Sigmoid colon (tissue), 6 donors: ENCODE measurements at regions not wholly inside any gene's neighbourhood (a gene's known extent, or its start where the extent isn't known, plus 50 kb on each side); places are given as distances from the start of the nearest gene placed in this dataset.

Experiments
- DNase-seq: peaks from one replicate; pipeline ENCODE4 v3.0.0-alpha.2; 2019
- H3K27ac ChIP-seq, 4 donors: fragments of 200-600 bp; sonication (generic); one replicate each; pipeline ENCODE4 v1.5.1; 2016 to 2019; ENCODE audit warnings: mild to moderate bottlenecking in 1 of 4
- H3K27me3 ChIP-seq, 3 donors: fragments of 200-600 bp; sonication (generic); one replicate each; pipeline ENCODE4 v1.5.1; 2019; ENCODE audit warnings: mild to moderate bottlenecking in 1 of 3
- H3K36me3 ChIP-seq, 4 donors: fragments of 200-600 bp; sonication (generic); one replicate each; pipeline ENCODE4 v1.5.1; 2016 to 2019
- H3K4me1 ChIP-seq, 4 donors: fragments of 200-600 bp; sonication (generic); one replicate each; pipeline ENCODE4 v1.5.1; 2017 to 2019
- H3K4me3 ChIP-seq, 4 donors: fragments of 200-600 bp; sonication (generic); one replicate each; pipeline ENCODE4 v1.5.1; 2017 to 2019; ENCODE audit warnings: mild to moderate bottlenecking in 2 of 4, moderate library complexity in 1 of 4
- H3K9me3 ChIP-seq, 4 donors: fragments of 200-600 bp in 3 of 4; sonication (generic) in 3 of 4; one replicate each; pipeline versions ENCODE4 v1.5.1 to v1.6.1; 2013 to 2019
- EP300 ChIP-seq, 4 donors: sonication (generic); formaldehyde crosslinking; IDR thresholded peaks; one replicate each; pipeline ENCODE4 v1.6.1; 2017; ENCODE audit warnings: antibody characterized with exemption in 4 of 4
- POLR2A ChIP-seq, 2 donors: fragments of 450-650 bp; IDR thresholded peaks; one replicate each; pipeline ENCODE4 v1.6.1; 2016; ENCODE audit warnings: antibody characterized with exemption in 2 of 2, mild to moderate bottlenecking in 2 of 2, moderate library complexity in 2 of 2
- POLR2AphosphoS5 ChIP-seq, 4 donors: sonication (generic); formaldehyde crosslinking; IDR thresholded peaks; one replicate each; pipeline ENCODE4 v1.6.1; 2017; ENCODE audit warnings: antibody characterized with exemption in 4 of 4
- WGBS, 2 donors: extraction: QIAGEN DNeasy Blood & Tissue Kit; methylation state at CpG; one replicate each; pipeline ENCODE4 v1.1.7; 2013; 5-methylcytosine and 5-hydroxymethylcytosine counted together
- intact Hi-C: fragments of 100-400 bp; cut with DNase I; formaldehyde crosslinking; loops from one replicate; pipeline ENCODE4 v1.15.1; 2023
- TF ChIP-seq, protein P1 (sequence below), 4 experiments: fragments of 450-650 bp in 3 of 4; fragments of 200-600 bp in 1 of 4; IDR thresholded peaks; one replicate each; pipeline ENCODE4 v1.5.1; 2016 to 2019; ENCODE audit warnings: antibody characterized with exemption in 4 of 4, mild to moderate bottlenecking in 3 of 4, moderate library complexity in 2 of 4
- donor health status: healthy with polysubstance abuse.
- donor health status: healthy.

DNA sequence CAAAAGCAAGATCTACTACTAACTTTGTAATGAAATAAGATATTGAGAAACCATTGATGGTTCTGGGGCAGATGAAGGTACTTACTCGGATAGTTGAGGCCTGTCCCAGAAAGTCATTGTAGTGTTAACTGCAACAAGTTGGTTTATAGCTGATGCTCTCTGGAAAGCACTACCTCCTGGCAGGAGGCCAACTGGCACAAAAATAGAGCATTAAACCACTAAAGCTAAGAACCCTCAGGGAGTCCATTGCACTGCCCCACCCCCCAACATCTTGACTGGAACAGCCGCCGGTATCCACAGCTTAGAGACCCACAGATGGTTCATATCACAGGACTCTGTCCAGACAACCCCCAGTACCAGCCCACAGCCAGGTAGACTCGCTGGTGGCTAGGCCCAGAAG, 552.5 kb upstream of the CRIM1 start:
- intact Hi-C loops: no loop called here
- Histone ChIP-seq H3K36me3 (no peaks in the 10 kb centered on the region), H3K4me3 (no peak overlapping the region), H3K9me3 (peaks cover 0 to 3% (median 0%) of the 10 kb centered on the region in 4 donors), H3K4me1 (no peaks in the 10 kb centered on the region), H3K27ac (no peak overlapping the region), H3K27me3 (no peaks in the 10 kb centered on the region)
- TF ChIP-seq POLR2A (IDR thresholded peaks at IDR 0.05) (no peak), POLR2AphosphoS5 (IDR thresholded peaks at IDR 0.05) (no peak), EP300 (IDR thresholded peaks at IDR 0.05) (no peak)
- TF ChIP-seq, protein P1, sequence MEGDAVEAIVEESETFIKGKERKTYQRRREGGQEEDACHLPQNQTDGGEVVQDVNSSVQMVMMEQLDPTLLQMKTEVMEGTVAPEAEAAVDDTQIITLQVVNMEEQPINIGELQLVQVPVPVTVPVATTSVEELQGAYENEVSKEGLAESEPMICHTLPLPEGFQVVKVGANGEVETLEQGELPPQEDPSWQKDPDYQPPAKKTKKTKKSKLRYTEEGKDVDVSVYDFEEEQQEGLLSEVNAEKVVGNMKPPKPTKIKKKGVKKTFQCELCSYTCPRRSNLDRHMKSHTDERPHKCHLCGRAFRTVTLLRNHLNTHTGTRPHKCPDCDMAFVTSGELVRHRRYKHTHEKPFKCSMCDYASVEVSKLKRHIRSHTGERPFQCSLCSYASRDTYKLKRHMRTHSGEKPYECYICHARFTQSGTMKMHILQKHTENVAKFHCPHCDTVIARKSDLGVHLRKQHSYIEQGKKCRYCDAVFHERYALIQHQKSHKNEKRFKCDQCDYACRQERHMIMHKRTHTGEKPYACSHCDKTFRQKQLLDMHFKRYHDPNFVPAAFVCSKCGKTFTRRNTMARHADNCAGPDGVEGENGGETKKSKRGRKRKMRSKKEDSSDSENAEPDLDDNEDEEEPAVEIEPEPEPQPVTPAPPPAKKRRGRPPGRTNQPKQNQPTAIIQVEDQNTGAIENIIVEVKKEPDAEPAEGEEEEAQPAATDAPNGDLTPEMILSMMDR (IDR thresholded peaks at IDR 0.05): no peak
- WGBS, 2 donors: 61 to 70% methylated on average over 4 of the region's 4 CpGs
- DNase-seq: no peak

DNA sequence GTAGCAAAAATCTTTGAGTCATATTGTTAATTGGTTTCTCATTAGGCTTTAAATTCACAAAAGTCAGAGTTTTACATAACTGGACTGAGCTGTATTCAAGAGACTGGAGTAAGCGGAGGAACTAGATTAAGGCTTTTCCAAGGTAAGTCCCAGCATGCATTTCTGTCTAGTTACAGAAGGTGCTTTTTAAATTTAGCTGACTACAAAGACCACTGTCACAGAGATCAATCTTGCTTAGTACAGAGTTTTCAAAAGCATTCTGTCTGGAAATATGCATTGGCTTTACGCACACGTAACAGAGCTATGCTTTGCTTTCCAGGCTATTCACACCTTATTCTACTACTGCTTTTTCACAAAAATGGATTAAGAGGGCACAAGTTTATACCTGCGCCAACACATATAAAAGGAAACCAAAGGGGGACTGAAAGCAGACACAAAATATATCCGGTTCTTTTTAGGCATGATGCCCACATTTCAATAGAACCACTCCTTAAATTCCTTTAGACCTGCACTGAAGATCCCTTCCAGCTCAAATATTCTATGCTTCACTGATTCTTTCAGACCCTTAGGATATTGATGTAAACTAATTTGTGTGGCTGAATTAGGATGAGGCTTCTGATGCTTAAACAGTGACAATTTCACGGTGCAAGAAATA, 560.7 kb upstream of the CRIM1 start:
- TF ChIP-seq EP300 (IDR thresholded peaks at IDR 0.05): no peak
- TF ChIP-seq POLR2AphosphoS5 (IDR thresholded peaks at IDR 0.05): no peak
- TF ChIP-seq, protein P1 (IDR thresholded peaks at IDR 0.05): no peak
- no peak for TF ChIP-seq POLR2A (IDR thresholded peaks at IDR 0.05)
- H3K36me3 ChIP-seq: no peaks in the 10 kb centered on the region
- WGBS, 2 donors: 86 to 91% methylated on average over 6 of the region's 6 CpGs
- no peaks in the 10 kb centered on the region for H3K4me1 ChIP-seq
- no peak overlapping the region for H3K27ac ChIP-seq
- H3K27me3 ChIP-seq: no peaks in the 10 kb centered on the region
- DNase-seq: no peak
- intact Hi-C loops: no loop called here
- H3K4me3 ChIP-seq: no peak overlapping the region
- no peaks in the 10 kb centered on the region for H3K9me3 ChIP-seq

DNA sequence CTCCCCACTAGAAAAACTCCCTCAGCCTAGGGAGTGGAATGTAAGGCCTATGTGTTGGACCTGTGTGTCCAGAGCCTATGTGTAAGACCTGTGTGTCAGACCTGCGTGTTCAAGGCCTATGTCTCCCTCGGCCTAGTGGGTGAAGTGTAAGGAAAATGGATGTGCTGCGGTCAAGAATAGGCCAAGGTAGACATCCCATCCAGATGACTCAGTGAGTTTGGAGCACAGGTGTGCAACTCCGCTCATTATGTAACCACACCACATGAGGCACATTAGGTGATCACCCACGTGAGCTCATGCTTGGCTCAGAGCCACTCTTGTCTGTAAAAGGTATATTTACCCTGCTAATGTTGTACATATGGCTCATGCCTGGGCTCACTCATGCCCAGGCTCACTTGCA, 565.3 kb upstream of the CRIM1 start:
- Histone ChIP-seq H3K9me3 (no peaks in the 10 kb centered on the region), H3K27ac (no peak overlapping the region), H3K4me1 (no peaks in the 10 kb centered on the region), H3K27me3 (no peaks in the 10 kb centered on the region), H3K4me3 (no peak overlapping the region), H3K36me3 (no peaks in the 10 kb centered on the region)
- TF ChIP-seq EP300 (IDR thresholded peaks at IDR 0.05): no peak
- intact Hi-C loops: no loop called here
- 72 to 88% methylated on average over 5 of the region's 5 CpGs for WGBS, 2 donors
- no peak for DNase-seq

DNA sequence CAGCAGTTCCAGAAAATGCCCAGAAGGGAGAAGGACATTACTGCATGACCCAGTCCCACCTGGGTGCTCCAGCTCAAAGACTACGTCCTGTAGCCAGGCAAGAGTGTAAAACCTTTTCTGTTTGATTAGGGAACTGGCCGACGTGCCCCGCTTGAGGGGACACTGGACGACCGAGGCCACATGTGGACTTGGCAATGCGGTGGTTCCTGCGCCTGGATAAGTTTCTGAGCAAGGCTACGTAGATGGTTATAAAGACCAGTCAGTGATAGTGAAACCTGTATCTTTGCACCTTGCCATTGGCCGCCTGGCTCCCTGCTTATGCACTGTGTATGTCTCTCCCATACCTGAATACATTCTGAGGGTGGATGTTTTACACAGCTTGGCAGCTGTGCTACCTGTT, 567.0 kb upstream of the CRIM1 start:
- Histone ChIP-seq H3K36me3 (no peaks in the 10 kb centered on the region), H3K27ac (no peak overlapping the region), H3K27me3 (no peaks in the 10 kb centered on the region), H3K9me3 (no peaks in the 10 kb centered on the region), H3K4me3 (no peak overlapping the region), H3K4me1 (no peaks in the 10 kb centered on the region)
- TF ChIP-seq EP300 (IDR thresholded peaks at IDR 0.05) (no peak), POLR2A (IDR thresholded peaks at IDR 0.05) (no peak), POLR2AphosphoS5 (IDR thresholded peaks at IDR 0.05) (no peak)
- TF ChIP-seq, protein P1 (IDR thresholded peaks at IDR 0.05): no peak
- 88 to 96% methylated on average over 10 of the region's 10 CpGs for WGBS, 2 donors
- no peak for DNase-seq
- intact Hi-C loops: no loop called here

DNA sequence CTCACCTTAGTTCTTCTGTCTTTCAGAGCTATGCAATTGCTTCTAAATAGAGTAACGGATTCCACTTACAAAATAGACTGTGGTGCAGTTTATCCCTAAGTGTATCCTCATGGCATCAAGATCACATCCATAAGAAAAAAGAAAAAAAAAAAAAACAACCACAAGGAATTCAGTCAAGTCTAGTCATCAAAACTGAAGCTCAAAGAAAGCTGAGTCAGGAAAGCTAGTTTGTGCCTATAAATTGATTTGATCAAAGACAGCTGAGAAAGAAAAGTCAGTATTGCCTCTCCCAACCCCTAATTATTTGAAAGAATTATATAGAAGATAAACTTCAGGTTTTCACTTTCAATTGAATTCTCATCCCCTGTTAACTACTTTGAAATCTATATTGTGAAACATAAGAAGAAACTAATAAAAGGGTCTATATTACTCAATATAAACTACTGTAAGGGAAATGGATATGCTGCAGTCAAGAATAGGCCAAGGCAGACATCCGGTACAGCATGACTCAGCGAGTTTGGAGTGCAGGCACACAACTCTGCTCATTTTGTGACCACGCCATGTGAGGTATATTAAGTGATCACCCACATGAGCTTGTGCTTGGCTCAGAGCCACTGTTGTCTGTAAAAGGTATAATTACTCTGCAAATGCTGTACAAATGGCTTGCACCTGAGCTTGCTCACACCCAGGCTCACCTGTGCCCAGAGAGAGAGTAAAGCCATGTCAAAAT, 568.1 kb upstream of the CRIM1 start:
- Histone ChIP-seq H3K27ac (no peak overlapping the region), H3K36me3 (no peaks in the 10 kb centered on the region), H3K4me3 (no peak overlapping the region), H3K27me3 (no peaks in the 10 kb centered on the region), H3K4me1 (no peaks in the 10 kb centered on the region), H3K9me3 (no peaks in the 10 kb centered on the region)
- DNase-seq: no peak
- intact Hi-C loops: no loop called here
- TF ChIP-seq POLR2AphosphoS5 (IDR thresholded peaks at IDR 0.05): no peak
- no peak for TF ChIP-seq POLR2A (IDR thresholded peaks at IDR 0.05)
- no peak for TF ChIP-seq EP300 (IDR thresholded peaks at IDR 0.05)
- TF ChIP-seq, protein P1 (IDR thresholded peaks at IDR 0.05): no peak
- WGBS, 2 donors: 81 to 86% methylated on average over 4 of the region's 4 CpGs
